ENCODE measurements at regions not wholly inside any gene's neighbourhood (a gene's known extent, or its start where the extent isn't known, plus 50 kb on each side); places are given as distances from the start of the nearest gene placed in this dataset.

- no peak for DNase-seq
Observed at GRCh38 chr9:13372510-13372909, 93.0 kb upstream of the MPDZ start.

GRCh38 chr9:13369431-13369830 lies 89.9 kb upstream of the MPDZ start:
- DNase-seq, result no peak

- no peak for DNase-seq
Observed at GRCh38 chr9:13367784-13368183, 88.3 kb upstream of the MPDZ start.

- no peak for DNase-seq
Observed at GRCh38 chr9:13364271-13365000, 84.9 kb upstream of the MPDZ start.

GRCh38 chr9:13361076-13361475 lies 81.6 kb upstream of the MPDZ start:
- no peak for DNase-seq

- no peak for DNase-seq
Observed at GRCh38 chr9:13360188-13360587, 80.7 kb upstream of the MPDZ start.

- DNase-seq, result no peak
Observed at GRCh38 chr9:13358128-13358527, 78.6 kb upstream of the MPDZ start.

- no peak for DNase-seq
Observed at GRCh38 chr9:13354733-13355132, 75.2 kb upstream of the MPDZ start.

GRCh38 chr9:13352451-13352979 lies 73.0 kb upstream of the MPDZ start:
- no peak for DNase-seq

- no peak for DNase-seq
Observed at GRCh38 chr9:13351778-13352386, 72.4 kb upstream of the MPDZ start.

- no peak for DNase-seq
Observed at GRCh38 chr9:13332571-13332970, 53.1 kb upstream of the MPDZ start.

- no peak for DNase-seq
Observed at GRCh38 chr9:13331320-13331719, 51.8 kb upstream of the MPDZ start.

- DNase-seq, result no peak
Observed at GRCh38 chr9:13330396-13331004, 51.0 kb upstream of the MPDZ start.

Data from NCI-H524 treated with DMSO at 0.1 percent for 48 hours (cell line).